Astrocyte (in vitro differentiated cells and primary cell): ENCODE measurements at regions not wholly inside any gene's neighbourhood (a gene's known extent, or its start where the extent isn't known, plus 50 kb on each side); places are given as distances from the start of the nearest gene placed in this dataset.

Experiments used
- DNase-seq: peaks from one replicate; pipeline ENCODE4 v3.0.0-alpha.2; 2010; ENCODE audit warnings: low read depth
- FAIRE-seq: peaks from 2 replicates; lab custom pipeline; 2011; peaks lifted over from hg19 to GRCh38; lab: Jason Lieb, UNC
- H2AFZ ChIP-seq: 2 replicates; pipeline ENCODE4 v1.6.0; 2012; ENCODE audit warnings: low read depth, low read length, inconsistent platforms
- H3K27ac ChIP-seq: 2 replicates; pipeline ENCODE4 v1.5.1; 2011; ENCODE audit warnings: low read depth, low read length, inconsistent platforms
- H3K27me3 ChIP-seq: 2 replicates; pipeline ENCODE4 v1.6.0; 2011; ENCODE audit warnings: low read length, inconsistent platforms; ENCODE audit not compliant: insufficient read depth
- H3K36me3 ChIP-seq: 2 replicates; pipeline ENCODE4 v1.5.1; 2011; ENCODE audit warnings: low read length, inconsistent platforms; ENCODE audit not compliant: insufficient read depth
- H3K4me1 ChIP-seq: 2 replicates; pipeline ENCODE4 v1.5.1; 2011; ENCODE audit warnings: low read length, inconsistent platforms; ENCODE audit not compliant: insufficient read depth
- H3K4me2 ChIP-seq: 2 replicates; pipeline ENCODE4 v1.6.0; 2012; ENCODE audit warnings: low read length, inconsistent platforms
- H3K4me3 ChIP-seq: 2 replicates; pipeline ENCODE4 v1.5.1; 2011; ENCODE audit warnings: low read depth, mild to moderate bottlenecking, low read length, inconsistent platforms; ENCODE audit not compliant: insufficient read depth
- H3K79me2 ChIP-seq: 2 replicates; pipeline ENCODE4 v1.6.0; 2012; ENCODE audit warnings: mild to moderate bottlenecking, low read length, inconsistent platforms; ENCODE audit not compliant: insufficient read depth
- H3K9ac ChIP-seq: 2 replicates; pipeline ENCODE4 v1.6.0; 2012; ENCODE audit warnings: mild to moderate bottlenecking, low read length, inconsistent platforms
- H3K9me3 ChIP-seq: 2 replicates; pipeline ENCODE4 v1.5.1; 2012; ENCODE audit warnings: low read depth, mild to moderate bottlenecking, low read length, inconsistent platforms; ENCODE audit not compliant: insufficient read depth
- H4K20me1 ChIP-seq: 2 replicates; pipeline ENCODE4 v1.6.0; 2012; ENCODE audit warnings: low read length, inconsistent platforms; ENCODE audit not compliant: insufficient read depth
- H3K27ac Mint-ChIP-seq: one replicate; pipeline ENCODE4 v1.8.0; 2021; ENCODE audit warnings: mild to moderate bottlenecking, mixed read lengths; ENCODE audit not compliant: unreplicated experiment
- H3K27me3 Mint-ChIP-seq: one replicate; pipeline ENCODE4 v1.8.0; 2021; ENCODE audit warnings: low read depth, mixed read lengths; ENCODE audit not compliant: unreplicated experiment
- H3K36me3 Mint-ChIP-seq: one replicate; pipeline ENCODE4 v1.8.0; 2021; ENCODE audit warnings: low read depth, mixed read lengths; ENCODE audit not compliant: unreplicated experiment
- H3K4me1 Mint-ChIP-seq: one replicate; pipeline ENCODE4 v1.8.0; 2021; ENCODE audit warnings: low read depth, mixed read lengths; ENCODE audit not compliant: unreplicated experiment
- H3K4me3 Mint-ChIP-seq: one replicate; pipeline ENCODE4 v1.8.0; 2021; ENCODE audit warnings: mild to moderate bottlenecking, moderate library complexity, mixed read lengths; ENCODE audit not compliant: unreplicated experiment
- H3K9me3 Mint-ChIP-seq: one replicate; pipeline ENCODE4 v1.8.0; 2021; ENCODE audit warnings: mild to moderate bottlenecking, mixed read lengths; ENCODE audit not compliant: unreplicated experiment
- CTCF ChIP-seq: IDR thresholded peaks from 2 replicates; pipeline ENCODE4 v1.5.1; 2011; ENCODE audit warnings: low read depth, mild to moderate bottlenecking, inconsistent platforms, low read length, moderate library complexity; ENCODE audit not compliant: insufficient read depth
- EZH2 ChIP-seq: IDR thresholded peaks from 2 replicates; pipeline ENCODE4 v1.6.1; 2012; ENCODE audit warnings: mild to moderate bottlenecking, low read length, inconsistent platforms; ENCODE audit not compliant: insufficient read depth

DNA sequence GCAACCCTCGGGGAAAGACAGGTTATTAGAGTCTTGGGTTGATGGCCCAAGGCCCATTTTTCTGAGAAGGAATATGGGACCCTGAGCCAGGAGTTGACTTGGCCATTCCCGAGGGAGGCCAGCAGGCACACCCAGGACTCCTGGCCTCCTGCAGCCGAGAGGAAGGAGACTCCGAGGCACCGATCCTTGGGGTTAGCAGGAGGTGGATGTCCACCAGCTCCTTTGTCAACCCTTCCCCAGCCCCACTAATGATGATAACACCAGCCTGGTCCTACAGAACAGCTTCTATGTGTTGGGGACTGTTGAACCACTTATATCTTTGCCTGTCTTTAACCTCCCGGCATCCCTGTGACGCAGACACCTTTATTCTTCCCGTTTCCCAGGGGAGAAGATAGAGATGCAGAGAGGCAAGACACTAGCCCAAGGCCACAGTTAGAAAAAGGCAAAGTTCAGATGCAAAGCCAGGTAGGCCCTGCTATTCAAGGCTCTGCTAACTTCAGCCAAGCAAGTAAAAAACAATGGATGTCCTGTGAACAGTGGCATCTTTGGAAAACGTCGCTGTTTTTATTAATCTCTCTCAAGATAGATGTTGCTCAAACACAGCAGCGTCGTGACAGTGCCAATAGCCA is 767.3 kb upstream of the TBX3 start:
- peak overlapping the region; percentile 89 for H3K4me2 ChIP-seq
- H3K36me3 ChIP-seq = no peaks in the 10 kb centered on the region
- no peaks in the 10 kb centered on the region for H3K79me2 ChIP-seq
- H3K4me1 Mint-ChIP-seq = no peaks in the 10 kb centered on the region
- H4K20me1 ChIP-seq = no peaks in the 10 kb centered on the region
- DNase-seq (no peak), FAIRE-seq (no peak)
- TF ChIP-seq EZH2 (no peak), CTCF (no peak)
- no peak overlapping the region for H3K27ac ChIP-seq
- no peaks in the 10 kb centered on the region for H3K36me3 Mint-ChIP-seq
- peak overlapping the region; percentile 72 for H3K9ac ChIP-seq
- no peak overlapping the region for H3K27ac Mint-ChIP-seq
- H3K4me1 ChIP-seq = peaks cover 7% of the 10 kb centered on the region
- H3K27me3 Mint-ChIP-seq = peaks cover 47% of the 10 kb centered on the region
- peak overlapping the region; percentile 62 for H2AFZ ChIP-seq
- peak overlapping the region; percentile 58 for H3K4me3 ChIP-seq
- H3K4me3 Mint-ChIP-seq = peak overlapping the region; percentile 82
- no peaks in the 10 kb centered on the region for H3K9me3 ChIP-seq
- peaks cover 2% of the 10 kb centered on the region for H3K9me3 Mint-ChIP-seq
- H3K27me3 ChIP-seq = peaks cover 2% of the 10 kb centered on the region

DNA sequence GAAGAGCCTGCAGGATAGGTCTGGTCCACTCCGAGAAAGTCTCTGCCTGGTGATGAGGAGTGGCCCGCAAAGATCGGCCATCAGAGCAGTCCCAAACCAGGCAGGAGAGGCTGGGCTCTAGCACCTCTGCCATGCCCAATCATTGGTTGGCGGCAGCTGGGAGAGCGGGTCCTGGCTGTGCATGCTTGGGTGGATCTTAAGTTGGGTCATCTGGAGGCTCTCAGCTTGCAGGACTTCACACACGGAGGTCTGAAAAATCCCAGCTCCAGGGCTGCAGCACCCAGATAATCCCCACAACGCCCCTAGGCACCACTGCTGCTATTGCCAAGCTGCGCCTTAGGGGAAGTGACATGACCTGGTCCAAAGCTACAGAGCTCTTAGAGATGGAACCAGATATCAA is 766.7 kb upstream of the TBX3 start:
- H3K27me3 Mint-ChIP-seq = peaks cover 47% of the 10 kb centered on the region
- H2AFZ ChIP-seq = no peak overlapping the region
- FAIRE-seq (no peak), DNase-seq (no peak)
- no peaks in the 10 kb centered on the region for H3K36me3 ChIP-seq
- peaks cover 7% of the 10 kb centered on the region for H3K4me1 ChIP-seq
- H3K9me3 ChIP-seq = no peaks in the 10 kb centered on the region
- no peak overlapping the region for H3K27ac Mint-ChIP-seq
- H3K4me1 Mint-ChIP-seq = no peaks in the 10 kb centered on the region
- peaks cover 2% of the 10 kb centered on the region for H3K27me3 ChIP-seq
- no peaks in the 10 kb centered on the region for H4K20me1 ChIP-seq
- no peaks in the 10 kb centered on the region for H3K36me3 Mint-ChIP-seq
- H3K4me2 ChIP-seq = no peak overlapping the region
- H3K79me2 ChIP-seq = no peaks in the 10 kb centered on the region
- TF ChIP-seq EZH2 (no peak), CTCF (no peak)
- no peak overlapping the region for H3K27ac ChIP-seq
- H3K4me3 ChIP-seq = no peak overlapping the region
- H3K9me3 Mint-ChIP-seq = peaks cover 2% of the 10 kb centered on the region
- H3K9ac ChIP-seq = no peak overlapping the region
- no peak overlapping the region for H3K4me3 Mint-ChIP-seq

DNA sequence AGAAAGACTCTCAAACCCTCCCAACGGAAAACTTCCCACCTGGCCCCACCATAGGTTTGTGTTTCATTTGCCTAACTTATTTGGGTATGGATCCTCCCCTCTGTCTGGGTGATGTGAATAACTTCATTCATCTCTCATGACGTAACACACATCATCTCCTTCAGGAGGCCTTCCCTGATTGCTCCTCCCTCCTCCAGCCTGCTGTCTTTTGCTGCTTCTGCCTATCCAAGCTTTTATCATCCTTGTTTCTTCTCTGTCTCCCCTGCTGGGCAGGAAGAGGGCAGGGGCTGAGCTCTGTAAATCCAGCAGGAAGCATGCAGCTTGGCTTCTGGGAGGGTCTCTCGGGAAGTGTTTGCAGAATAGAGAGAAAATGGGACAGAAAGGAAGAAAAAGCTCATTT is 766.0 kb upstream of the TBX3 start:
- Histone ChIP-seq H4K20me1 (no peaks in the 10 kb centered on the region), H3K27me3 (peaks cover 2% of the 10 kb centered on the region), H3K4me2 (no peak overlapping the region), H3K4me3 (no peak overlapping the region), H3K9ac (no peak overlapping the region), H3K27ac (no peak overlapping the region), H2AFZ (no peak overlapping the region), H3K9me3 (no peaks in the 10 kb centered on the region), H3K36me3 (no peaks in the 10 kb centered on the region), H3K79me2 (no peaks in the 10 kb centered on the region), H3K4me1 (peaks cover 7% of the 10 kb centered on the region)
- Mint-ChIP-seq H3K4me3 (no peak overlapping the region), H3K27ac (no peak overlapping the region), H3K9me3 (peaks cover 2% of the 10 kb centered on the region), H3K4me1 (no peaks in the 10 kb centered on the region), H3K27me3 (peaks cover 42% of the 10 kb centered on the region), H3K36me3 (no peaks in the 10 kb centered on the region)
- TF ChIP-seq CTCF (no peak), EZH2 (no peak)
- FAIRE-seq = no peak
- DNase-seq = no peak
